A549 (cell line): ENCODE measurements at regions not wholly inside any gene's neighbourhood (a gene's known extent, or its start where the extent isn't known, plus 50 kb on each side); places are given as distances from the start of the nearest gene placed in this dataset.
A peak's percentile ranks its signal among the peaks of the same experiment; 100 is the strongest.

Experiments
- ATAC-seq, 2 experiments: fragments of 200-7000 bp in 1 of 2; fragments of >200 bp in 1 of 2; cut with Nextera tagmentation in 1 of 2; cut with Tn5 transposase in 1 of 2; 3 replicates each; pipeline versions ENCODE4 v1.8.0 to v1.9.1; 2018 to 2020; ENCODE audit warnings: mild to moderate bottlenecking in 1 of 2, moderate library complexity in 1 of 2
- CTCF ChIA-PET: fragments of 300-600 bp; sonication (Branson Sonifier 250); formaldehyde crosslinking; extraction: SDS; loops from one replicate; lab custom pipeline; 2021; ENCODE audit warnings: antibody characterized with exemption, inconsistent platforms; lab: Yijun Ruan, JAX
- POLR2A ChIA-PET: fragments of 350-600 bp; formaldehyde crosslinking; extraction: SDS; loops from one replicate; lab custom pipeline; 2021; ENCODE audit warnings: antibody characterized with exemption, inconsistent platforms; lab: Yijun Ruan, JAX
- DNase-seq, 2 experiments: peaks; one replicate each; pipeline versions ENCODE4 v3.0.0 to v3.0.0-alpha.2; 2011 to 2016; ENCODE audit warnings: low read depth in 1 of 2, low spot score in 1 of 2
- FAIRE-seq: peaks from 2 replicates; lab custom pipeline; 2011; peaks lifted over from hg19 to GRCh38; lab: Jason Lieb, UNC
- H3K27ac ChIP-seq, 2 experiments: fragments of >200 bp; sonication (Bioruptor Twin); formaldehyde crosslinking; 3 replicates each; pipeline ENCODE4 v1.5.1; 2016 to 2017
- H3K4me1 ChIP-seq: fragments of >200 bp; sonication (Bioruptor Twin); formaldehyde crosslinking; 3 replicates; pipeline ENCODE4 v1.6.1; 2016
- H3K4me2 ChIP-seq: fragments of >200 bp; sonication (Bioruptor Twin); formaldehyde crosslinking; 3 replicates; pipeline ENCODE4 v1.6.1; 2016
- H3K4me3 ChIP-seq: fragments of >200 bp; sonication (Bioruptor Twin); formaldehyde crosslinking; 3 replicates; pipeline ENCODE4 v1.5.1; 2016
- H3K9me3 ChIP-seq: fragments of >200 bp; sonication (Bioruptor Twin); formaldehyde crosslinking; 3 replicates; pipeline ENCODE4 v1.6.1; 2016
- CEBPB ChIP-seq, 2 experiments: fragments of >200 bp in 1 of 2; sonication (Bioruptor Twin) in 1 of 2; formaldehyde crosslinking in 1 of 2; IDR thresholded peaks; 2 replicates each; pipeline ENCODE4 v1.6.1; 2012 to 2016
- EP300 ChIP-seq, 2 experiments: fragments of >200 bp; sonication (Bioruptor Twin); formaldehyde crosslinking; IDR thresholded peaks; 2 replicates in 1 of 2; 3 replicates in 1 of 2; pipeline ENCODE4 v1.6.1; 2016 to 2017
- FOXS1 ChIP-seq: fragments of 250-450 bp; sonication (Bioruptor Pico); IDR thresholded peaks from 2 replicates; pipeline ENCODE4 v1.5.0; 2020; ENCODE audit warnings: mild to moderate bottlenecking, moderate library complexity
- HES2 ChIP-seq: fragments of >200 bp; sonication (Bioruptor Twin); formaldehyde crosslinking; IDR thresholded peaks from 2 replicates; pipeline ENCODE4 v1.6.1; 2016
- HEYL ChIP-seq: fragments of 250-450 bp; sonication (Bioruptor Pico); IDR thresholded peaks from 2 replicates; pipeline ENCODE4 v1.8.0; 2021; ENCODE audit warnings: mild to moderate bottlenecking, moderate library complexity
- HOXB13 ChIP-seq: fragments of 250-450 bp; sonication (Bioruptor Pico); IDR thresholded peaks from 2 replicates; pipeline ENCODE4 v1.5.0; 2020; ENCODE audit warnings: low read depth, mild to moderate bottlenecking, moderate library complexity
- HOXB5 ChIP-seq: fragments of 250-450 bp; sonication (Bioruptor Pico); IDR thresholded peaks from 2 replicates; pipeline ENCODE4 v1.5.0; 2020; ENCODE audit warnings: mild to moderate bottlenecking, moderate library complexity
- JUN ChIP-seq, 2 experiments: fragments of >200 bp; sonication (Bioruptor Twin); formaldehyde crosslinking; IDR thresholded peaks; 2 replicates in 1 of 2; 3 replicates in 1 of 2; pipeline ENCODE4 v1.6.1; 2016 to 2017
- KDM1A ChIP-seq: fragments of 200-600 bp; sonication (generic); IDR thresholded peaks from 2 replicates; pipeline ENCODE4 v1.6.1; 2016; ENCODE audit warnings: low read depth, mild to moderate bottlenecking
- MAFK ChIP-seq: fragments of 450-650 bp; IDR thresholded peaks from 2 replicates; pipeline ENCODE4 v1.6.1; 2014; ENCODE audit not compliant: partially characterized antibody
- MAZ ChIP-seq: fragments of 150-350 bp; IDR thresholded peaks from 2 replicates; pipeline ENCODE4 v1.6.1; 2014; ENCODE audit warnings: antibody characterized with exemption, low read depth, low read length, borderline replicate concordance
- MYC ChIP-seq: IDR thresholded peaks from 2 replicates; pipeline ENCODE4 v1.6.1; 2012; ENCODE audit warnings: mild to moderate bottlenecking, inconsistent platforms, low read length, improper control_type of control experiment, borderline replicate concordance
- NR3C1 ChIP-seq: fragments of >200 bp; sonication (Bioruptor Twin); formaldehyde crosslinking; IDR thresholded peaks from 3 replicates; pipeline ENCODE4 v1.6.1; 2017
- RCOR1 ChIP-seq: fragments of 150-350 bp; IDR thresholded peaks from 2 replicates; pipeline ENCODE4 v1.6.1; 2014; ENCODE audit warnings: antibody characterized with exemption, low read length, low read depth
- TP53 ChIP-seq: fragments of 250-450 bp; sonication (Bioruptor Pico); IDR thresholded peaks from 2 replicates; pipeline ENCODE4 v1.5.0; 2021; ENCODE audit warnings: mild to moderate bottlenecking, moderate library complexity
- USF2 ChIP-seq: fragments of 450-650 bp; IDR thresholded peaks from 2 replicates; pipeline ENCODE4 v1.6.1; 2014; ENCODE audit warnings: antibody characterized with exemption
- ZC3H11A ChIP-seq: fragments of 450-650 bp; IDR thresholded peaks from 2 replicates; pipeline ENCODE4 v1.6.1; 2014; ENCODE audit warnings: antibody characterized with exemption, mild to moderate bottlenecking
- ZSCAN20 ChIP-seq: fragments of 250-450 bp; sonication (Bioruptor Pico); IDR thresholded peaks from 2 replicates; pipeline ENCODE4 v1.8.0; 2022; ENCODE audit warnings: mild to moderate bottlenecking, moderate library complexity
- WGBS: methylation state at CpG from one replicate; pipeline ENCODE4 v1.1.6; 2017; ENCODE audit errors: missing lambda C conversion rate; 5-methylcytosine and 5-hydroxymethylcytosine counted together
- TF ChIP-seq, protein P1 (sequence below): fragments of 200-600 bp; sonication (generic); IDR thresholded peaks from 2 replicates; pipeline ENCODE4 v1.6.1; 2016; ENCODE audit warnings: antibody characterized with exemption, mild to moderate bottlenecking, moderate library complexity
- TF ChIP-seq, protein P2 (sequence below): fragments of 250-450 bp; sonication (Bioruptor Pico); IDR thresholded peaks from 2 replicates; pipeline ENCODE4 v1.5.0; 2020; ENCODE audit warnings: low read depth, mild to moderate bottlenecking, moderate library complexity

- 60% methylated on average over 4 of the region's 4 CpGs for WGBS
- Histone ChIP-seq H3K27ac (no peak overlapping the region), H3K4me2 (no peak overlapping the region), H3K4me1 (no peaks in the 10 kb centered on the region), H3K4me3 (no peak overlapping the region), H3K9me3 (no peaks in the 10 kb centered on the region)
- DNase-seq = no peak
- TF ChIP-seq, protein P1, sequence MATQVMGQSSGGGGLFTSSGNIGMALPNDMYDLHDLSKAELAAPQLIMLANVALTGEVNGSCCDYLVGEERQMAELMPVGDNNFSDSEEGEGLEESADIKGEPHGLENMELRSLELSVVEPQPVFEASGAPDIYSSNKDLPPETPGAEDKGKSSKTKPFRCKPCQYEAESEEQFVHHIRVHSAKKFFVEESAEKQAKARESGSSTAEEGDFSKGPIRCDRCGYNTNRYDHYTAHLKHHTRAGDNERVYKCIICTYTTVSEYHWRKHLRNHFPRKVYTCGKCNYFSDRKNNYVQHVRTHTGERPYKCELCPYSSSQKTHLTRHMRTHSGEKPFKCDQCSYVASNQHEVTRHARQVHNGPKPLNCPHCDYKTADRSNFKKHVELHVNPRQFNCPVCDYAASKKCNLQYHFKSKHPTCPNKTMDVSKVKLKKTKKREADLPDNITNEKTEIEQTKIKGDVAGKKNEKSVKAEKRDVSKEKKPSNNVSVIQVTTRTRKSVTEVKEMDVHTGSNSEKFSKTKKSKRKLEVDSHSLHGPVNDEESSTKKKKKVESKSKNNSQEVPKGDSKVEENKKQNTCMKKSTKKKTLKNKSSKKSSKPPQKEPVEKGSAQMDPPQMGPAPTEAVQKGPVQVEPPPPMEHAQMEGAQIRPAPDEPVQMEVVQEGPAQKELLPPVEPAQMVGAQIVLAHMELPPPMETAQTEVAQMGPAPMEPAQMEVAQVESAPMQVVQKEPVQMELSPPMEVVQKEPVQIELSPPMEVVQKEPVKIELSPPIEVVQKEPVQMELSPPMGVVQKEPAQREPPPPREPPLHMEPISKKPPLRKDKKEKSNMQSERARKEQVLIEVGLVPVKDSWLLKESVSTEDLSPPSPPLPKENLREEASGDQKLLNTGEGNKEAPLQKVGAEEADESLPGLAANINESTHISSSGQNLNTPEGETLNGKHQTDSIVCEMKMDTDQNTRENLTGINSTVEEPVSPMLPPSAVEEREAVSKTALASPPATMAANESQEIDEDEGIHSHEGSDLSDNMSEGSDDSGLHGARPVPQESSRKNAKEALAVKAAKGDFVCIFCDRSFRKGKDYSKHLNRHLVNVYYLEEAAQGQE = no peak
- TF ChIP-seq TP53 (CRISPR knock-in tag) = no peak
- no peak for TF ChIP-seq KDM1A
- no peak for TF ChIP-seq HOXB5 (CRISPR knock-in tag)
- TF ChIP-seq HOXB13 (CRISPR knock-in tag) = no peak
- no peak for TF ChIP-seq ZC3H11A
- no peak for TF ChIP-seq EP300 (IDR thresholded peaks at IDR 0.05)
- no peak for TF ChIP-seq HEYL
- TF ChIP-seq MYC = no peak
- no peak for TF ChIP-seq USF2
- FAIRE-seq = no peak
- no peak for ATAC-seq
- ChIA-PET CTCF (no interaction called here), POLR2A (no interaction called here)
Measured at GRCh38 chr6:132929141-132929540, 114.8 kb downstream of the RPS12 start.

DNA sequence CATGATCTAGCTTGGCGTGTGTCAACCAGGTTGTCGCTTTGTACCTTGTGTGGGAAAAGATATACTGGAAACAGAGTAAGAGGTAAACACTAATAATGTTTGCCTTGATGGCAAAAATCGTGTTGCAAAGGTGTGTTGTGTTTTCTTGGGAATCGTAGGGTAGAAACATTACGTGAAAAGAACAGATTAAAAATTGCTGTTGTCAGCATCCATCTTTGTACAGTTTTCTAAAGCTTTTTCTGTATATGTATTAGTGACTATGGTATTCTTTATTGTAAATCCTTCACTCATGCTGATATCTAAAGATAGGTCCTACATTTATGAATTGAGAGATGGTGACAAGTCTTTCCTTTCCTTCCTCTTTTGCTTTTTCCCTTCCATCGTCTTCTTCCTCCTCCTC is 116.9 kb downstream of the RPS12 start:
- ChIA-PET CTCF (no interaction called here), POLR2A (no interaction called here)
- WGBS = 72% methylated on average over 6 of the region's 6 CpGs
- TF ChIP-seq ZSCAN20 (CRISPR knock-in tag) = no peak
- peak; percentile 67 for TF ChIP-seq MAFK
- TF ChIP-seq HES2 = no peak
- Histone ChIP-seq H3K4me1 (no peaks in the 10 kb centered on the region), H3K4me3 (no peak overlapping the region), H3K27ac (no peak overlapping the region), H3K9me3 (no peaks in the 10 kb centered on the region), H3K4me2 (no peak overlapping the region)
- ATAC-seq = no peak
- no peak for FAIRE-seq
- DNase-seq = no peak

- DNase-seq = no peak
- Histone ChIP-seq H3K4me2 (no peak overlapping the region), H3K4me1 (no peaks in the 10 kb centered on the region), H3K9me3 (no peaks in the 10 kb centered on the region), H3K4me3 (no peak overlapping the region), H3K27ac (no peak overlapping the region)
- no peak for ATAC-seq
- POLR2A ChIA-PET = no interaction called here
- 65% methylated on average over 5 of the region's 5 CpGs for WGBS
- FAIRE-seq = no peak
- CTCF ChIA-PET = no interaction called here
- TF ChIP-seq RCOR1 (no peak), CEBPB (IDR thresholded peaks at IDR 0.05) (no peak), HOXB13 (CRISPR knock-in tag) (no peak), NR3C1 (no peak), HEYL (no peak), MAZ (no peak), JUN (IDR thresholded peaks at IDR 0.05) (no peak), FOXS1 (CRISPR knock-in tag) (no peak)
- TF ChIP-seq, protein P2, sequence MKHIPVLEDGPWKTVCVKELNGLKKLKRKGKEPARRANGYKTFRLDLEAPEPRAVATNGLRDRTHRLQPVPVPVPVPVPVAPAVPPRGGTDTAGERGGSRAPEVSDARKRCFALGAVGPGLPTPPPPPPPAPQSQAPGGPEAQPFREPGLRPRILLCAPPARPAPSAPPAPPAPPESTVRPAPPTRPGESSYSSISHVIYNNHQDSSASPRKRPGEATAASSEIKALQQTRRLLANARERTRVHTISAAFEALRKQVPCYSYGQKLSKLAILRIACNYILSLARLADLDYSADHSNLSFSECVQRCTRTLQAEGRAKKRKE = no peak
- TF ChIP-seq, protein P1 = no peak
Measured at GRCh38 chr6:132931936-132932514, 117.7 kb downstream of the RPS12 start.
